Body of pancreas (tissue), 4 donors: ENCODE measurements at regions not wholly inside any gene's neighbourhood (a gene's known extent, or its start where the extent isn't known, plus 50 kb on each side); places are given as distances from the start of the nearest gene placed in this dataset.
"Not testable (repeated sequence)": the region's sequence is repeated elsewhere in the genome, so short reads cannot be mapped to it uniquely, and the experiment has no call there.

Experiments
- ATAC-seq: fragments of 150-250 bp; one replicate; pipeline ENCODE4 v1.9.1; 2016
- DNase-seq, 4 donors: peaks; one replicate each; pipeline ENCODE4 v3.0.0-alpha.2; 2019
- H3K27ac ChIP-seq, 4 donors: fragments of 200-600 bp; sonication (generic); 1 replicate in 3 of 4; 2 replicates in 1 of 4; pipeline versions ENCODE4 v1.5.1 to v1.6.1; 2016 to 2019; ENCODE audit warnings: mild to moderate bottlenecking in 1 of 4, mixed read lengths in 1 of 4, moderate library complexity in 1 of 4
- H3K27me3 ChIP-seq, 2 donors: fragments of 200-600 bp; sonication (generic); one replicate each; pipeline ENCODE4 v1.6.0; 2016; ENCODE audit warnings: mild to moderate bottlenecking in 1 of 2
- H3K36me3 ChIP-seq, 2 donors: fragments of 200-600 bp; sonication (generic); replicated peaks in 1 of 2; 2 replicates each; pipeline ENCODE4 v1.5.1; 2016; ENCODE audit warnings: low read depth in 2 of 2; ENCODE audit not compliant: insufficient read depth in 1 of 2
- H3K4me1 ChIP-seq: fragments of 200-600 bp; sonication (generic); one replicate; pipeline ENCODE4 v1.6.0; 2016
- H3K4me3 ChIP-seq, 2 donors: fragments of 200-600 bp; sonication (generic); 1 replicate in 1 of 2; 2 replicates in 1 of 2; pipeline ENCODE4 v1.5.1; 2016 to 2019
- H3K9me3 ChIP-seq, 3 donors: fragments of 200-600 bp; sonication (generic); 1 replicate in 2 of 3; 2 replicates in 1 of 3; pipeline ENCODE4 v1.5.1; 2016
- CTCF ChIP-seq, 7 experiments: fragments of 450-650 bp in 4 of 7; fragments of 200-600 bp in 3 of 7; sonication (generic) in 3 of 7; IDR thresholded peaks; one replicate each; pipeline ENCODE4 v1.5.1; 2016 to 2019; ENCODE audit warnings: antibody characterized with exemption in 7 of 7
- POLR2A ChIP-seq, 3 donors: fragments of 450-650 bp; IDR thresholded peaks; one replicate each; pipeline ENCODE4 v1.6.1; 2016; ENCODE audit warnings: antibody characterized with exemption in 3 of 3, mild to moderate bottlenecking in 2 of 3
- WGBS, 2 donors: methylation state at CpG; one replicate each; pipeline ENCODE4 v1.1.5; 2017; 5-methylcytosine and 5-hydroxymethylcytosine counted together
- intact Hi-C: fragments of 100-400 bp; cut with DNase I; formaldehyde crosslinking; loops from one replicate; pipeline ENCODE4 v1.15.1; 2023

- intact Hi-C loops, result no loop called here
- H3K27ac ChIP-seq, result no peak overlapping the region
- DNase-seq (no peak), ATAC-seq (no peak)
- H3K36me3 ChIP-seq, result no peaks in the 10 kb centered on the region
- TF ChIP-seq CTCF (IDR thresholded peaks at IDR 0.05), result no peak
- TF ChIP-seq POLR2A (IDR thresholded peaks at IDR 0.05), result no peak
- WGBS, 2 donors, result 62 to 76% methylated on average over 2 of the region's 2 CpGs
- H3K9me3 ChIP-seq, result no peaks in the 10 kb centered on the region
- H3K4me3 ChIP-seq, result no peak overlapping the region
- H3K4me1 ChIP-seq, result no peaks in the 10 kb centered on the region
- no peaks in the 10 kb centered on the region for H3K27me3 ChIP-seq
These were observed 116.2 kb downstream of the ADCYAP1 start for GRCh38 chr18:1020731-1021344.

GRCh38 chr18:1026930-1027329, 122.3 kb downstream of the ADCYAP1 start:
- no peak for TF ChIP-seq POLR2A (IDR thresholded peaks at IDR 0.05)
- TF ChIP-seq CTCF (IDR thresholded peaks at IDR 0.05), result no peak
- intact Hi-C loops, result no loop called here
- Histone ChIP-seq H3K27me3 (no peaks in the 10 kb centered on the region), H3K36me3 (no peaks in the 10 kb centered on the region), H3K4me3 (no peak overlapping the region), H3K27ac (no peak overlapping the region), H3K9me3 (no peaks in the 10 kb centered on the region), H3K4me1 (no peaks in the 10 kb centered on the region)
- DNase-seq (no peak), ATAC-seq (no peak)
- 59 to 61% methylated on average over 1 of the region's 1 CpG for WGBS, 2 donors

- intact Hi-C loops, H3K27me3 ChIP-seq, H3K36me3 ChIP-seq, H3K4me1 ChIP-seq, H3K9me3 ChIP-seq, ATAC-seq, DNase-seq, H3K27ac ChIP-seq, H3K4me3 ChIP-seq: not testable (repeated sequence)
- WGBS, 2 donors, result 70 to 76% methylated on average over 3 of the region's 3 CpGs
These were observed 128.4 kb downstream of the ADCYAP1 start for GRCh38 chr18:1033092-1033491.

- intact Hi-C loops, result no loop called here
- no peak overlapping the region for H3K4me3 ChIP-seq
- H3K4me1 ChIP-seq, result no peaks in the 10 kb centered on the region
- no peak for TF ChIP-seq POLR2A (IDR thresholded peaks at IDR 0.05)
- no peak for TF ChIP-seq CTCF (IDR thresholded peaks at IDR 0.05)
- H3K36me3 ChIP-seq, result no peaks in the 10 kb centered on the region
- peak; percentile 41 to 67 (median 52) for DNase-seq
- 43 to 45% methylated on average over 6 of the region's 6 CpGs for WGBS, 2 donors
- ATAC-seq, result peak; percentile 87
- no peaks in the 10 kb centered on the region for H3K27me3 ChIP-seq
- no peak overlapping the region for H3K27ac ChIP-seq
- no peaks in the 10 kb centered on the region for H3K9me3 ChIP-seq
These were observed 130.3 kb downstream of the ADCYAP1 start for GRCh38 chr18:1034971-1035370.

- DNase-seq (no peak), ATAC-seq (no peak)
- intact Hi-C loops, result no loop called here
- Histone ChIP-seq H3K36me3 (no peaks in the 10 kb centered on the region), H3K9me3 (no peaks in the 10 kb centered on the region), H3K4me3 (no peak overlapping the region), H3K4me1 (no peaks in the 10 kb centered on the region), H3K27ac (no peak overlapping the region), H3K27me3 (no peaks in the 10 kb centered on the region)
- 52 to 60% methylated on average over 3 of the region's 3 CpGs for WGBS, 2 donors
- TF ChIP-seq POLR2A (IDR thresholded peaks at IDR 0.05) (no peak), CTCF (IDR thresholded peaks at IDR 0.05) (no peak)
These were observed 132.3 kb downstream of the ADCYAP1 start for GRCh38 chr18:1036926-1037325.
